HG03558 (cell line): ENCODE measurements at regions not wholly inside any gene's neighbourhood (a gene's known extent, or its start where the extent isn't known, plus 50 kb on each side); places are given as distances from the start of the nearest gene placed in this dataset.

ENCODE experiments used
- ATAC-seq: cut with Tn5 transposase; IDR thresholded peaks from one replicate; pipeline ENCODE4 v1.9.1; 2021; ENCODE audit warnings: moderate number of reproducible peaks; ENCODE audit not compliant: unreplicated experiment; ENCODE audit errors: extremely low read depth

- ATAC-seq: no peak
Measured at GRCh38 chr5:148708854-148709253, 54.5 kb upstream of the HTR4 start.

- ATAC-seq: no peak
Measured at GRCh38 chr5:148711961-148712360, 57.6 kb upstream of the HTR4 start.

GRCh38 chr5:148713735-148714508 lies 59.6 kb upstream of the HTR4 start:
- ATAC-seq: no peak

GRCh38 chr5:148716716-148717115 lies 62.4 kb upstream of the HTR4 start:
- no peak for ATAC-seq

GRCh38 chr5:148717668-148718067 lies 63.3 kb upstream of the HTR4 start:
- no peak for ATAC-seq

GRCh38 chr5:148719605-148720004 lies 65.3 kb upstream of the HTR4 start:
- ATAC-seq: no peak

GRCh38 chr5:148720257-148720656 lies 65.9 kb upstream of the HTR4 start:
- no peak for ATAC-seq

- ATAC-seq: no peak
Measured at GRCh38 chr5:148723143-148723542, 68.8 kb upstream of the HTR4 start.

- ATAC-seq: no peak
Measured at GRCh38 chr5:148725675-148726074, 71.3 kb upstream of the HTR4 start.

- no peak for ATAC-seq
Measured at GRCh38 chr5:148729182-148729581, 74.9 kb upstream of the HTR4 start.

GRCh38 chr5:148730270-148730669 lies 75.9 kb upstream of the HTR4 start:
- ATAC-seq: no peak

GRCh38 chr5:148730942-148731898 lies 76.9 kb upstream of the HTR4 start:
- peak; percentile 91 for ATAC-seq

GRCh38 chr5:148732692-148733091 lies 78.4 kb upstream of the HTR4 start:
- ATAC-seq: no peak

GRCh38 chr5:148733601-148734438 lies 79.5 kb upstream of the HTR4 start:
- ATAC-seq: no peak

GRCh38 chr5:148734518-148734917 lies 80.2 kb upstream of the HTR4 start:
- ATAC-seq: no peak

- ATAC-seq: no peak
Measured at GRCh38 chr5:148735301-148735835, 81.0 kb upstream of the HTR4 start.

GRCh38 chr5:148739023-148739422 lies 84.7 kb upstream of the HTR4 start:
- ATAC-seq: no peak

GRCh38 chr5:148739524-148739923 lies 85.2 kb upstream of the HTR4 start:
- no peak for ATAC-seq

GRCh38 chr5:148740079-148740858 lies 85.9 kb upstream of the HTR4 start:
- no peak for ATAC-seq
